Memory B cell (primary cell): ENCODE measurements at regions not wholly inside any gene's neighbourhood (a gene's known extent, or its start where the extent isn't known, plus 50 kb on each side); places are given as distances from the start of the nearest gene placed in this dataset.

ENCODE experiments used
- ATAC-seq: fragments of 150-1000 bp; cut with Tn5 transposase; 2 replicates; pipeline ENCODE4 v1.10.0; 2021; ENCODE audit warnings: low read depth, mild to moderate bottlenecking, moderate library complexity
- DNase-seq, 2 donors: peaks; one replicate each; pipeline ENCODE4 v3.0.0; 2022; ENCODE audit warnings: low spot score in 2 of 2
- H3K27ac Mint-ChIP-seq: one replicate; pipeline ENCODE4 v1.8.0; 2022; ENCODE audit warnings: mild to moderate bottlenecking, moderate library complexity, mixed read lengths
- H3K27me3 Mint-ChIP-seq: one replicate; pipeline ENCODE4 v1.8.0; 2022; ENCODE audit warnings: mixed read lengths
- H3K36me3 Mint-ChIP-seq: one replicate; pipeline ENCODE4 v1.8.0; 2022; ENCODE audit warnings: mild to moderate bottlenecking, mixed read lengths
- H3K4me1 Mint-ChIP-seq: one replicate; pipeline ENCODE4 v1.8.0; 2022; ENCODE audit warnings: mixed read lengths
- H3K4me3 Mint-ChIP-seq: one replicate; pipeline ENCODE4 v1.8.0; 2022; ENCODE audit warnings: mild to moderate bottlenecking, moderate library complexity, mixed read lengths
- H3K9me3 Mint-ChIP-seq: one replicate; pipeline ENCODE4 v1.8.0; 2022; ENCODE audit warnings: mixed read lengths

- no peak overlapping the region for H3K4me3 Mint-ChIP-seq
- H3K9me3 Mint-ChIP-seq = no peaks in the 10 kb centered on the region
- no peak overlapping the region for H3K27ac Mint-ChIP-seq
- H3K27me3 Mint-ChIP-seq = peaks cover 7% of the 10 kb centered on the region
- DNase-seq (no peak), ATAC-seq (no peak)
- H3K36me3 Mint-ChIP-seq = no peaks in the 10 kb centered on the region
- H3K4me1 Mint-ChIP-seq = no peaks in the 10 kb centered on the region
Observed at GRCh38 chr2:16330012-16330411, 335.6 kb downstream of the CYRIA start.

- no peak for DNase-seq
- Mint-ChIP-seq H3K9me3 (no peaks in the 10 kb centered on the region), H3K27me3 (peaks cover 6% of the 10 kb centered on the region), H3K27ac (no peak overlapping the region), H3K4me3 (no peak overlapping the region), H3K36me3 (no peaks in the 10 kb centered on the region), H3K4me1 (no peaks in the 10 kb centered on the region)
- no peak for ATAC-seq
Observed at GRCh38 chr2:16329421-16329820, 336.2 kb downstream of the CYRIA start.

- H3K27ac Mint-ChIP-seq = no peak overlapping the region
- no peak for ATAC-seq
- no peak for DNase-seq
- H3K4me3 Mint-ChIP-seq = no peak overlapping the region
- no peaks in the 10 kb centered on the region for H3K36me3 Mint-ChIP-seq
- H3K4me1 Mint-ChIP-seq = no peaks in the 10 kb centered on the region
- H3K9me3 Mint-ChIP-seq = no peaks in the 10 kb centered on the region
- H3K27me3 Mint-ChIP-seq = peaks cover 9% of the 10 kb centered on the region
Observed at GRCh38 chr2:16328521-16329190, 337.0 kb downstream of the CYRIA start.

GRCh38 chr2:16327326-16327725 is 338.3 kb downstream of the CYRIA start:
- Mint-ChIP-seq H3K27me3 (peaks cover 8% of the 10 kb centered on the region), H3K27ac (no peak overlapping the region), H3K9me3 (no peaks in the 10 kb centered on the region), H3K36me3 (no peaks in the 10 kb centered on the region), H3K4me1 (no peaks in the 10 kb centered on the region), H3K4me3 (no peak overlapping the region)
- ATAC-seq (no peak), DNase-seq (no peak)

- Mint-ChIP-seq H3K9me3 (no peaks in the 10 kb centered on the region), H3K36me3 (no peaks in the 10 kb centered on the region), H3K4me1 (no peaks in the 10 kb centered on the region), H3K27ac (no peak overlapping the region), H3K27me3 (peaks cover 8% of the 10 kb centered on the region), H3K4me3 (no peak overlapping the region)
- DNase-seq (no peak), ATAC-seq (no peak)
Observed at GRCh38 chr2:16326711-16327300, 338.8 kb downstream of the CYRIA start.

- Mint-ChIP-seq H3K9me3 (no peaks in the 10 kb centered on the region), H3K4me3 (no peak overlapping the region), H3K27me3 (peaks cover 8% of the 10 kb centered on the region), H3K36me3 (no peaks in the 10 kb centered on the region), H3K27ac (no peak overlapping the region), H3K4me1 (no peaks in the 10 kb centered on the region)
- DNase-seq (no peak), ATAC-seq (no peak)
Observed at GRCh38 chr2:16325976-16326510, 339.6 kb downstream of the CYRIA start.

GRCh38 chr2:16325016-16325975 is 340.3 kb downstream of the CYRIA start:
- H3K27ac Mint-ChIP-seq = no peak overlapping the region
- H3K9me3 Mint-ChIP-seq = no peaks in the 10 kb centered on the region
- no peaks in the 10 kb centered on the region for H3K36me3 Mint-ChIP-seq
- DNase-seq (no peak), ATAC-seq (no peak)
- H3K27me3 Mint-ChIP-seq = peaks cover 6% of the 10 kb centered on the region
- no peaks in the 10 kb centered on the region for H3K4me1 Mint-ChIP-seq
- no peak overlapping the region for H3K4me3 Mint-ChIP-seq

GRCh38 chr2:16324544-16324937 is 341.1 kb downstream of the CYRIA start:
- H3K4me3 Mint-ChIP-seq = no peak overlapping the region
- no peak overlapping the region for H3K27ac Mint-ChIP-seq
- H3K4me1 Mint-ChIP-seq = no peaks in the 10 kb centered on the region
- no peaks in the 10 kb centered on the region for H3K9me3 Mint-ChIP-seq
- DNase-seq (no peak), ATAC-seq (no peak)
- H3K36me3 Mint-ChIP-seq = no peaks in the 10 kb centered on the region
- peaks cover 6% of the 10 kb centered on the region for H3K27me3 Mint-ChIP-seq

- Mint-ChIP-seq H3K9me3 (no peaks in the 10 kb centered on the region), H3K27me3 (peaks cover 6% of the 10 kb centered on the region), H3K27ac (no peak overlapping the region), H3K36me3 (no peaks in the 10 kb centered on the region), H3K4me1 (no peaks in the 10 kb centered on the region), H3K4me3 (no peak overlapping the region)
- DNase-seq (no peak), ATAC-seq (no peak)
Observed at GRCh38 chr2:16323551-16324543, 341.8 kb downstream of the CYRIA start.

GRCh38 chr2:16323126-16323520 is 342.5 kb downstream of the CYRIA start:
- DNase-seq (no peak), ATAC-seq (no peak)
- Mint-ChIP-seq H3K36me3 (no peaks in the 10 kb centered on the region), H3K4me3 (no peak overlapping the region), H3K4me1 (peaks cover 3% of the 10 kb centered on the region), H3K27ac (no peak overlapping the region), H3K27me3 (peaks cover 6% of the 10 kb centered on the region), H3K9me3 (no peaks in the 10 kb centered on the region)

GRCh38 chr2:16322308-16323125 is 343.1 kb downstream of the CYRIA start:
- DNase-seq (no peak), ATAC-seq (no peak)
- no peak overlapping the region for H3K27ac Mint-ChIP-seq
- peaks cover 6% of the 10 kb centered on the region for H3K27me3 Mint-ChIP-seq
- no peaks in the 10 kb centered on the region for H3K36me3 Mint-ChIP-seq
- H3K4me3 Mint-ChIP-seq = no peak overlapping the region
- no peaks in the 10 kb centered on the region for H3K9me3 Mint-ChIP-seq
- peaks cover 6% of the 10 kb centered on the region for H3K4me1 Mint-ChIP-seq

- no peak overlapping the region for H3K4me3 Mint-ChIP-seq
- DNase-seq (no peak), ATAC-seq (no peak)
- H3K36me3 Mint-ChIP-seq = no peaks in the 10 kb centered on the region
- peaks cover 6% of the 10 kb centered on the region for H3K27me3 Mint-ChIP-seq
- H3K4me1 Mint-ChIP-seq = peaks cover 6% of the 10 kb centered on the region
- no peak overlapping the region for H3K27ac Mint-ChIP-seq
- H3K9me3 Mint-ChIP-seq = no peaks in the 10 kb centered on the region
Observed at GRCh38 chr2:16321872-16322271, 343.8 kb downstream of the CYRIA start.

GRCh38 chr2:16321256-16321655 is 344.4 kb downstream of the CYRIA start:
- ATAC-seq = no peak
- Mint-ChIP-seq H3K36me3 (no peaks in the 10 kb centered on the region), H3K4me1 (peaks cover 6% of the 10 kb centered on the region), H3K9me3 (no peaks in the 10 kb centered on the region), H3K27ac (no peak overlapping the region), H3K4me3 (no peak overlapping the region), H3K27me3 (peaks cover 6% of the 10 kb centered on the region)
- DNase-seq = no peak
